HG03354 (cell line): ENCODE measurements at regions not wholly inside any gene's neighbourhood (a gene's known extent, or its start where the extent isn't known, plus 50 kb on each side); places are given as distances from the start of the nearest gene placed in this dataset.
"Not testable (repeated sequence)": the region's sequence is repeated elsewhere in the genome, so short reads cannot be mapped to it uniquely, and the experiment has no call there.

Experiments
- ATAC-seq: cut with Tn5 transposase; IDR thresholded peaks from one replicate; pipeline ENCODE4 v1.9.1; 2021; ENCODE audit warnings: mild to moderate bottlenecking; ENCODE audit not compliant: unreplicated experiment, poor library complexity, severe bottlenecking

- no peak for ATAC-seq
Observed at GRCh38 chr6:56729719-56730118, 87.0 kb upstream of the DST start.

GRCh38 chr6:56729166-56729565 lies 86.5 kb upstream of the DST start:
- ATAC-seq = not testable (repeated sequence)

- no peak for ATAC-seq
Observed at GRCh38 chr6:56727097-56727850, 84.6 kb upstream of the DST start.

GRCh38 chr6:56725254-56725653 lies 82.6 kb upstream of the DST start:
- ATAC-seq = no peak

GRCh38 chr6:56724455-56724854 lies 81.8 kb upstream of the DST start:
- ATAC-seq = no peak

- ATAC-seq = no peak
Observed at GRCh38 chr6:56720882-56721281, 78.2 kb upstream of the DST start.

- not testable (repeated sequence) for ATAC-seq
Observed at GRCh38 chr6:56720202-56720601, 77.5 kb upstream of the DST start.

- not testable (repeated sequence) for ATAC-seq
Observed at GRCh38 chr6:56719315-56720058, 76.8 kb upstream of the DST start.

- ATAC-seq = no peak
Observed at GRCh38 chr6:56718236-56718635, 75.5 kb upstream of the DST start.

- no peak for ATAC-seq
Observed at GRCh38 chr6:56716229-56716628, 73.5 kb upstream of the DST start.

GRCh38 chr6:56715741-56716140 lies 73.1 kb upstream of the DST start:
- no peak for ATAC-seq

GRCh38 chr6:56714982-56715456 lies 72.3 kb upstream of the DST start:
- no peak for ATAC-seq

GRCh38 chr6:56714273-56714672 lies 71.6 kb upstream of the DST start:
- ATAC-seq = no peak

- ATAC-seq = no peak
Observed at GRCh38 chr6:56713254-56713672, 70.6 kb upstream of the DST start.

- no peak for ATAC-seq
Observed at GRCh38 chr6:56710967-56711366, 68.3 kb upstream of the DST start.

GRCh38 chr6:56709650-56710049 lies 67.0 kb upstream of the DST start:
- no peak for ATAC-seq

GRCh38 chr6:56708810-56709597 lies 66.3 kb upstream of the DST start:
- peak; percentile 63 for ATAC-seq

GRCh38 chr6:56706981-56707726 lies 64.5 kb upstream of the DST start:
- no peak for ATAC-seq

- no peak for ATAC-seq
Observed at GRCh38 chr6:56699066-56699654, 56.5 kb upstream of the DST start.
